HepG2 (cell line): ENCODE measurements at regions not wholly inside any gene's neighbourhood (a gene's known extent, or its start where the extent isn't known, plus 50 kb on each side); places are given as distances from the start of the nearest gene placed in this dataset.

ENCODE experiments used
- CBFB ChIP-seq: sonication (generic); formaldehyde crosslinking; IDR thresholded peaks from 2 replicates; pipeline ENCODE4 v1.4.0; 2020; ENCODE audit warnings: missing genetic modification reagents
- CHD2 ChIP-seq: IDR thresholded peaks from 2 replicates; pipeline ENCODE4 v1.6.1; 2011; ENCODE audit warnings: low read depth, low read length, improper control_type of control experiment
- CHD4 ChIP-seq: fragments of 200-600 bp; sonication (generic); IDR thresholded peaks from 2 replicates; pipeline ENCODE4 v1.7.0; 2017; ENCODE audit warnings: mild to moderate bottlenecking, low read length, borderline replicate concordance
- DPF2 ChIP-seq: sonication (generic); formaldehyde crosslinking; IDR thresholded peaks from 2 replicates; pipeline ENCODE4 v1.4.0; 2020; ENCODE audit warnings: mild to moderate bottlenecking, low read depth, missing genetic modification reagents, borderline replicate concordance
- FOXJ3 ChIP-seq: sonication (generic); formaldehyde crosslinking; IDR thresholded peaks from 2 replicates; pipeline ENCODE4 v1.4.0; 2020; ENCODE audit warnings: missing genetic modification reagents, mild to moderate bottlenecking, borderline replicate concordance
- HMGXB3 ChIP-seq: sonication (generic); formaldehyde crosslinking; IDR thresholded peaks from 2 replicates; pipeline ENCODE4 v1.4.0; 2020; ENCODE audit warnings: missing genetic modification reagents, borderline replicate concordance
- HNF4G ChIP-seq, 2 experiments: sonication (generic) in 1 of 2; formaldehyde crosslinking in 1 of 2; IDR thresholded peaks; 2 replicates each; pipeline versions ENCODE4 v1.4.0 to v1.6.1; 2011 to 2020; ENCODE audit warnings: borderline replicate concordance in 2 of 2, low read depth in 2 of 2, mild to moderate bottlenecking in 2 of 2, low read length in 1 of 2, missing genetic modification reagents in 1 of 2, moderate library complexity in 1 of 2
- MIER2 ChIP-seq: IDR thresholded peaks from 2 replicates; pipeline ENCODE4 v1.6.1; 2016; ENCODE audit warnings: missing biosample characterization, missing genetic modification reagents
- NFIC ChIP-seq: IDR thresholded peaks from 2 replicates; pipeline ENCODE4 v1.6.1; 2012; ENCODE audit warnings: mild to moderate bottlenecking, low read length, inconsistent platforms
- PHB2 ChIP-seq: fragments of 450-650 bp; IDR thresholded peaks from 2 replicates; pipeline ENCODE4 v1.6.1; 2018; ENCODE audit not compliant: partially characterized antibody
- PHF21A ChIP-seq: sonication (generic); formaldehyde crosslinking; IDR thresholded peaks from 2 replicates; pipeline ENCODE4 v1.5.0; 2020; ENCODE audit warnings: mild to moderate bottlenecking, missing genetic modification reagents
- PPARG ChIP-seq: conservative IDR thresholded peaks from 2 replicates; pipeline ENCODE4 v1.6.1; 2016; ENCODE audit warnings: missing biosample characterization, missing genetic modification reagents
- RCOR2 ChIP-seq: IDR thresholded peaks from 2 replicates; pipeline ENCODE4 v1.6.1; 2016; ENCODE audit warnings: missing biosample characterization, missing genetic modification reagents
- RFX5 ChIP-seq: IDR thresholded peaks from 2 replicates; pipeline ENCODE4 v1.6.1; 2011; ENCODE audit warnings: low read depth, low read length, improper control_type of control experiment
- ZFAT ChIP-seq: sonication (generic); formaldehyde crosslinking; conservative IDR thresholded peaks from 2 replicates; pipeline ENCODE4 v1.8.1; 2023; ENCODE audit warnings: missing genetic modification reagents, inconsistent platforms
- ZNF160 ChIP-seq: sonication (generic); formaldehyde crosslinking; IDR thresholded peaks from 2 replicates; pipeline ENCODE4 v1.8.0; 2022; ENCODE audit warnings: mild to moderate bottlenecking, inconsistent platforms, missing genetic modification reagents
- ZNF317 ChIP-seq: sonication (generic); formaldehyde crosslinking; IDR thresholded peaks from 2 replicates; pipeline ENCODE4 v1.5.0; 2020; ENCODE audit warnings: mild to moderate bottlenecking, missing genetic modification reagents
- ZNF333 ChIP-seq: sonication (generic); formaldehyde crosslinking; IDR thresholded peaks from 2 replicates; pipeline ENCODE4 v1.4.0; 2020; ENCODE audit warnings: mild to moderate bottlenecking, missing genetic modification reagents, borderline replicate concordance
- ZNF382 ChIP-seq: sonication (generic); formaldehyde crosslinking; IDR thresholded peaks from 2 replicates; pipeline ENCODE4 v1.5.0; 2020; ENCODE audit warnings: missing genetic modification reagents, mild to moderate bottlenecking, borderline replicate concordance
- ZNF709 ChIP-seq: sonication (generic); formaldehyde crosslinking; IDR thresholded peaks from 2 replicates; pipeline ENCODE4 v1.5.0; 2020; ENCODE audit warnings: mild to moderate bottlenecking, missing genetic modification reagents
- ZNF761 ChIP-seq: sonication (generic); formaldehyde crosslinking; conservative IDR thresholded peaks from 2 replicates; pipeline ENCODE4 v1.4.0; 2020; ENCODE audit warnings: mild to moderate bottlenecking, missing genetic modification reagents
- ZNF772 ChIP-seq: sonication (generic); formaldehyde crosslinking; IDR thresholded peaks from 2 replicates; pipeline ENCODE4 v1.5.0; 2020; ENCODE audit warnings: mild to moderate bottlenecking, missing genetic modification reagents
- TF ChIP-seq, protein P1 (sequence below): sonication (generic); formaldehyde crosslinking; IDR thresholded peaks from 2 replicates; pipeline ENCODE4 v1.8.1; 2023; ENCODE audit warnings: mild to moderate bottlenecking, missing genetic modification reagents
- TF ChIP-seq, protein P2 (sequence below): sonication (generic); formaldehyde crosslinking; IDR thresholded peaks from 2 replicates; pipeline ENCODE4 v1.5.1; 2020; ENCODE audit warnings: mild to moderate bottlenecking, missing genetic modification reagents

GRCh38 chr12:115423546-115423987, 739.6 kb upstream of the TBX3 start (continued):
- TF ChIP-seq PHF21A = peak; percentile 98
- peak; percentile 88; the same call in 1 of the 2 replicates for TF ChIP-seq ZNF772
- peak; percentile 99 for TF ChIP-seq FOXJ3 (CRISPR knock-in tag)
- peak; percentile 72 for TF ChIP-seq ZNF317 (CRISPR knock-in tag)
- no peak for TF ChIP-seq PHB2
- peak; percentile 86; the same call in 1 of the 2 replicates for TF ChIP-seq HMGXB3 (CRISPR knock-in tag)
- peak; percentile 75; the same call in 1 of the 2 replicates for TF ChIP-seq HNF4G (IDR thresholded peaks at IDR 0.05; ENCODE audit: borderline replicate concordance, low read depth, low read length)
- peak; percentile 89; the same call in 1 of the 2 replicates for TF ChIP-seq HNF4G (CRISPR knock-in tag; IDR thresholded peaks at IDR 0.05; ENCODE audit: borderline replicate concordance, low read depth)
- TF ChIP-seq ZNF160 (CRISPR knock-in tag) = peak; percentile 76; the same call in 1 of the 2 replicates
- TF ChIP-seq, protein P1, sequence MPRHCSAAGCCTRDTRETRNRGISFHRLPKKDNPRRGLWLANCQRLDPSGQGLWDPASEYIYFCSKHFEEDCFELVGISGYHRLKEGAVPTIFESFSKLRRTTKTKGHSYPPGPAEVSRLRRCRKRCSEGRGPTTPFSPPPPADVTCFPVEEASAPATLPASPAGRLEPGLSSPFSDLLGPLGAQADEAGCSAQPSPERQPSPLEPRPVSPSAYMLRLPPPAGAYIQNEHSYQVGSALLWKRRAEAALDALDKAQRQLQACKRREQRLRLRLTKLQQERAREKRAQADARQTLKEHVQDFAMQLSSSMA (CRISPR knock-in tag) = no peak
- no peak for TF ChIP-seq RFX5
- no peak for TF ChIP-seq ZNF709 (CRISPR knock-in tag)
- no peak for TF ChIP-seq ZNF382
- TF ChIP-seq CHD2 = no peak
- TF ChIP-seq ZFAT = no peak
- TF ChIP-seq ZNF761 = peak; percentile 71; the same call in 1 of the 2 replicates
- peak; percentile 58; the same call in 1 of the 2 replicates for TF ChIP-seq MIER2
- TF ChIP-seq DPF2 = peak; percentile 99
- TF ChIP-seq ZNF333 (CRISPR knock-in tag) = peak; percentile 62; the same call in 1 of the 2 replicates
- TF ChIP-seq RCOR2 (CRISPR knock-in tag) = peak; percentile 98
- peak; percentile 97 for TF ChIP-seq NFIC
- peak; percentile 75; the same call in 1 of the 2 replicates for TF ChIP-seq CBFB (CRISPR knock-in tag)
- peak; percentile 99 for TF ChIP-seq PPARG (CRISPR knock-in tag)
- no peak for TF ChIP-seq CHD4
- TF ChIP-seq, protein P2, sequence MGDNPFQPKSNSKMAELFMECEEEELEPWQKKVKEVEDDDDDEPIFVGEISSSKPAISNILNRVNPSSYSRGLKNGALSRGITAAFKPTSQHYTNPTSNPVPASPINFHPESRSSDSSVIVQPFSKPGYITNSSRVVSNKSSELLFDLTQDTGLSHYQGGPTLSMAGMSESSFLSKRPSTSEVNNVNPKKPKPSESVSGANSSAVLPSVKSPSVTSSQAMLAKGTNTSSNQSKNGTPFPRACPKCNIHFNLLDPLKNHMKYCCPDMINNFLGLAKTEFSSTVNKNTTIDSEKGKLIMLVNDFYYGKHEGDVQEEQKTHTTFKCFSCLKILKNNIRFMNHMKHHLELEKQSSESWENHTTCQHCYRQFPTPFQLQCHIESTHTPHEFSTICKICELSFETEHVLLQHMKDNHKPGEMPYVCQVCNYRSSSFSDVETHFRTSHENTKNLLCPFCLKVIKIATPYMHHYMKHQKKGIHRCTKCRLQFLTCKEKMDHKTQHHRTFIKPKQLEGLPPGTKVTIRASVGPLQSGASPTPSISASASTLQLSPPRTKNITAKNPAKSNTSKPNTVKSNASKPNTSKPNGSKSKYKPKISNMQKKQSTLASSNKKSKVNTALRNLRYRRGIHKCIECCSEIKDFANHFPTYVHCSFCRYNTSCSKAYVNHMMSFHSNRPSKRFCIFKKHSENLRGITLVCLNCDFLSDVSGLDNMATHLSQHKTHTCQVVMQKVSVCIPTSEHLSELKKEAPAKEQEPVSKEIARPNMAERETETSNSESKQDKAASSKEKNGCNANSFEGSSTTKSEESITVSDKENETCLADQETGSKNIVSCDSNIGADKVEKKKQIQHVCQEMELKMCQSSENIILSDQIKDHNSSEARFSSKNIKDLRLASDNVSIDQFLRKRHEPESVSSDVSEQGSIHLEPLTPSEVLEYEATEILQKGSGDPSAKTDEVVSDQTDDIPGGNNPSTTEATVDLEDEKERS (CRISPR knock-in tag) = peak; percentile 89; the same call in 1 of the 2 replicates
